CD4-positive, alpha-beta T cell treated with Interleukin-15 for 1 hour (primary cell): ENCODE measurements at regions not wholly inside any gene's neighbourhood (a gene's known extent, or its start where the extent isn't known, plus 50 kb on each side); places are given as distances from the start of the nearest gene placed in this dataset.
"Not testable (repeated sequence)": the region's sequence is repeated elsewhere in the genome, so short reads cannot be mapped to it uniquely, and the experiment has no call there.

Experiments used
- DNase-seq: peaks from one replicate; pipeline ENCODE4 v3.0.0-alpha.2; 2020

DNA sequence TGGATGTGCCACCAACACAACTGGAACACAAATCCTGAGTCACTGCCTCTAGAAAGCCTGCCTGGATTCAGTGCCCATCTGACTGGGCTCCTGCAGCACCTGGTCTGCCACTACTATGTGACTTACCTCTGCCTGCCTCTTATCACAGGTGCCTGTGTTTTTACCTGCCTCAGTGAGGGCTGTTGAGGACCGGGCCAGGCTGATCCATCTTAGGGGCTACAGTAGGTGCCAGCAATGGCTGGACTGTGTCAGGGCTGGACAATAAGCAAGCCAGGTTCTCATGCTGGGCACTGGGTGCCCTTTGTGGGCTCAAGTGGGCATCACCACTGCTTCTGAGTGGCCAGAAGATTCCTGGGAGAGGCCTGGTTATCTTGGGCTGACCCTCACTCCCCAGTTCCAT, 948.6 kb upstream of the TPTE start:
- not testable (repeated sequence) for DNase-seq

DNA sequence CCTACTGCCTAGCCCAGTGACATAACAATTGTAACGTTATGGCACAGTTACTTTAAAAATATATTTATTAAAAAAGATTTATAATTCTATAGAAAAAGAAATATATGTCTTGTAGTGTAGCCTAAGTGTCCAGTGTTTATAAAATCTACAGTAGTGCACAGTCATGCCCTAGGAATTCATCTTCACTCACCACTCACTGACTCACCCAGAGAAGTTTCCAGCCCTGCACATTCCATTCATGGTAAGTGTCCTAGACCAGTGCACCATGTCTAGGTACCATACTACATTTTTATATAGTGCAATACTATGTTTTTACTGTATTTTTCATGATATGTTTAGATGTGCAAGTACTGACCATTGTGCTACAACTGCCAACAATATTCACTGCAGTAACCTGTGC, 947.9 kb upstream of the TPTE start:
- not testable (repeated sequence) for DNase-seq

DNA sequence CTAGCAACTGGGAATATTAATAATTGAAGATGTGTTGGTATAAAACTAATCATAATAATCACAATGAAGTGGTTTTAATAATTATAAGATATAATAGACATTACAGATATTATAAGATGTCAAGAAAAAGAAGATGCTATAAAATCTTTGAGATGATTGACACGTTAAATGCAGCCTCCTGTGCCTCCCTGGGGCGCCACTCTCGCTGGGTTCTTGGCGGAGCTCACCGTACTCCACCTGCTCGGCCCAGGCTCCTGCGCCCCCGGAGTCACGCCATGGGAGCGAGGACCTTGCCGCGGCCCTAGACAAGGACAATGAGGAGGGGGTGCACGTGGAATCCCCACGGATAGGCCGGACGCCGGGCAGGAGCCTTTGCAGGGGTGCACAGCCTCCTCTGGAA, 942.1 kb upstream of the TPTE start:
- not testable (repeated sequence) for DNase-seq

DNA sequence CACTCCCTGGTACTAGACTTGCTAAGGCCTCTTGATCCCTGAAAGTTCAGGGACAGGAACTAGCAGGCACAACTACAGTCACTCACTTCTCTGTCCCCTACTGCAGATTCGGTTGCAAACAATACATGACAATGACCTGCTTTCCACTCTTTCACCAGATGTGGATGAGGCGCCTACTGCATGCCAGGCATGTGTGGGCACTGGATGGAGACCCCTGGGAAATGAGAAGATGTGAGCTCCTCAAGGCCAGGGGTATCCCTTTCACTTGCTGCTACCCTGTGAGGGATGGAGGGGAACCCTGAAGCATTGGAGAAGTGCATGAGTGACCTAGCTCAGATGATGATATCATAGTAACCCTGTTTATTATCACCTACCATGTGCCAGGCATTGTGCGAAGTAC, 933.4 kb upstream of the TPTE start:
- DNase-seq = not testable (repeated sequence)

DNA sequence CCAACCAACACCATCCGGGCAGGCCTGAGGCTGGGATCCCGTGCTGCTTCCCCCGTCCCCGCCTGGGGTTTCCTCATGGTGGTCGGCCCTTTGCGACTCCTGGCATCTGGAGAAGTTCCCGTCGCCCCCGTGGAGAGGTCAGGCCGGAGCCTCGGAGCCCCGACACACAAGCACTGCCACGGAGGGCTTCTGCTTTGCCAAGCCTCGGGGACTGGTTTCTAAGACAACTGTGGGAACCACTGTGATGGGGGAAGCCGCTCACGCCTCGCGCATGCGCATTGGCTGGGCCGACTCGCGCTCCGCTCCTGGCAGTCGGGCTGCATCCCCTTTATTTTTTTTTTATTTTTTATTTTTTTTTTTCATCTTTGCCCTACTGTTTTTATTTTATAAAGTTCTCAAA, 928.8 kb upstream of the TPTE start:
- not testable (repeated sequence) for DNase-seq

DNA sequence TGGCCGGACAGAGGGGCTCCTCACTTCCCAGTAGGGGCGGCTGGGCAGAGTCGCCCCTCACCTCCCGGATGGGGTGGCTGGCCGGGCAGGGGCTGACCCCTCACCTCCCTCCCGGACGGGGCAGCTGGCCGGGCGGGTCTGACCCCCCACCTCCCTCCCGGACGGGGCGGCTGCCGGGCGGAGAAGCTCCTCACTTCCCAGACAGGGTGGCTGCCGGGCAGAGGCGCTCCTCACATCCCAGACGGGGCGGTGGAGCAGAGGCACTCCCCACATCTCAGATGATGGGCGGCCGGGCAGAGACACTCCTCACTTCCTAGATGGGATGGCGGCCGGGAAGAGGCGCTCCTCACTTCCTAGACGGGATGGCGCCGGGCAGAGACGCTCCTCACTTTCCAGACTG, 927.7 kb upstream of the TPTE start:
- DNase-seq = not testable (repeated sequence)

DNA sequence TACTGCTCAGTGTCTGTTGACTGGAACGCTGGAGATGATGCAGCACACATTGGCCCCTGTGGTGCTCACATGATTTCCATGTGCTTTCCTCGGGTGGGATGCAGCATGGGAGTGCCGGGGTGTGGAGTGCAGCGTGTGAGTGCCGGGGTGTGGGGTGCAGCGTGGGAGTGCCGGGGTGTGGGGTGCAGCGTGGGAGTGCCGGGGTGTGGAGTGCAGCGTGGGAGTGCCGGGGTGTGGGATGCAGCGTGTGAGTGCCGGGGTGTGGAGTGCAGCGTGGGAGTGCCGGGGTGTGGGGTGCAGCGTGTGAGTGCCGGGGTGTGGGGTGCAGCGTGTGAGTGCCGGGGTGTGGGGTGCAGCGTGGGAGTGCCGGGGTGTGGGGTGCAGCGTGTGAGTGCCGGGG, 907.4 kb upstream of the TPTE start:
- DNase-seq = not testable (repeated sequence)

DNA sequence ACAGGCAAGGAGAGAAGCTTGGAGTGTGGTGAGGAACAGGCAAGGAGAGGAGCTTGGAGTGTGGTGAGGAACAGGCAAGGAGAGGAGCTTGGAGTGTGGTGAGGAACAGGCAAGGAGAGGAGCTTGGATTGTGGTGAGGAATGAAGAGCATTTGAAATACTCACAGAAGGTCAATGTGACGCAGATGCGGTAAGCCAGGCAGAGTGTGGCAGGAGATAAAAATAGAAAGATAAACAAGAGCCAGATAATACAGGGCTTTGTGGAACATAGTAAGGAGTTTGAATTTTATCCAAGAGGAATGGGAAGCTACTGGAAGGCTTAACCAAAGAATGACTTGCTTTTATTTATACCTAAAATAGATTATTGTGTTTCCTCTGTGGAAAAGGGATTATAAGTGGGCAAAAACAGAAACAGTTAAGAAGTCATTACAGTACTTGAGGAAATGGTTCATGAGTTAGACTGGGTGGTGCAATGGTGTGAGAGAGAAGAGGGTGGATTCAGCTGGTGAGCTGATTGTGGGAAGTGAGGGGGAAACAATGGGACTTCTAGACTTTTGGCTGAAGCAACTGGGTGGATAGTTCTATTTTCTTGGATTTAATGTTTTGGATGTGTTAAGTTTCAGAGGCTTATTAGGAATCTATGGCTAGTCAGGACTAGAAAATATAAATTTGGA, 900.1 kb upstream of the TPTE start:
- DNase-seq = not testable (repeated sequence)

DNA sequence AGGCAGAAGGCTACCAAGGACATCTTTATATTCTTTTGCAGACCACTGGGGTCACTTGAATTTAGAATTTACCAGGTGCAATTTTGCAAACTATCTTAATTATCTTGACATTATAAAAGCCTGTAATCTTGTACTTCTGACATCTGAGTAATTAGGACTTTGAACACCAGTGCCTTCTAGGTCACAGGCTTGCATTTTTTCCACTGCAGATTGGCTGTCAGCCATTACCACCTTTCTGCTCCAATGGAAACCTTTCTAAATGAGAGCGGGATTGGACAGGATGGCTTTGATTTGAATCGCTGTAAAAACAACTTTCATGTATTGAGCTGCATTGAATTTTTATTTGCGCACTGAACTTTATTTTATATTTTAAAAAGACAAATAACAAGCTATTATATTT, 893.3 kb upstream of the TPTE start:
- DNase-seq = not testable (repeated sequence)

DNA sequence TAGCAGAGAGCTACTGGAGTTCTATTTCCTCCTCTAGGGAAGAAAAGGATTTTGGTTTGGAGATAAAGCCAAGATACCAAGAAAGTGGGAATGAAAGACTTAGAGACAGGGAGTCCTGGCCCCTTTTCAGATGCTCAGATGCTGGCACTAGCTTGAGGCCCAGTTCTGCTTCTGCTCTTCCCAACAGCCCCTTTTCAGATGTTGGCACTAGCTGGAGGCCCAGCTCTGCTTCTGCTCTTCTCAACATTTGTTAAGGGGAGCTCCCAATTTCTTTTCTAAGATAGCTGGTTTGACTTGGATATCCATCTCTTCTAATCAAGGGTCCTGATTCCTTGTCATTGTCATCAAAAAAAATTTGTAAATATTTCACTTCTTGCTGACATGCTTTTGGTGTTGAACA, 874.0 kb upstream of the TPTE start:
- not testable (repeated sequence) for DNase-seq

DNA sequence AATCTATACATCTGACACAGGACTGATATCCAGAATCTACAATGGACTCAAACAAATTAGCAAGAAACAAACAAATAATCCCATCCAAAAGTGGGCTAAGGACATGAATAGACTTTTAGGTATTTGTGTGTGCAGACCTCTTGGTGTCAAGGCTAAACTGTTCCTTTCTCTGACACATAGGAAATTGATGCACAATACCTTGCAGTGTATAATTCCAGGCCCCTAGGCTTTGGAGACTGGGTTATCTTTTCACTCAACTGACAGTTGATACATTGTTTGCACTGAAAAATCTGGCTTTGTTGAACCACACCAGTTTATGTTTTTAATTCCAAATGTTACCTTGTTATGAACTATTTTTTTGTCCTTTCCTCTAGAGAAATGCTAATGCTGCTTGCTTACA, 873.1 kb upstream of the TPTE start:
- not testable (repeated sequence) for DNase-seq

DNA sequence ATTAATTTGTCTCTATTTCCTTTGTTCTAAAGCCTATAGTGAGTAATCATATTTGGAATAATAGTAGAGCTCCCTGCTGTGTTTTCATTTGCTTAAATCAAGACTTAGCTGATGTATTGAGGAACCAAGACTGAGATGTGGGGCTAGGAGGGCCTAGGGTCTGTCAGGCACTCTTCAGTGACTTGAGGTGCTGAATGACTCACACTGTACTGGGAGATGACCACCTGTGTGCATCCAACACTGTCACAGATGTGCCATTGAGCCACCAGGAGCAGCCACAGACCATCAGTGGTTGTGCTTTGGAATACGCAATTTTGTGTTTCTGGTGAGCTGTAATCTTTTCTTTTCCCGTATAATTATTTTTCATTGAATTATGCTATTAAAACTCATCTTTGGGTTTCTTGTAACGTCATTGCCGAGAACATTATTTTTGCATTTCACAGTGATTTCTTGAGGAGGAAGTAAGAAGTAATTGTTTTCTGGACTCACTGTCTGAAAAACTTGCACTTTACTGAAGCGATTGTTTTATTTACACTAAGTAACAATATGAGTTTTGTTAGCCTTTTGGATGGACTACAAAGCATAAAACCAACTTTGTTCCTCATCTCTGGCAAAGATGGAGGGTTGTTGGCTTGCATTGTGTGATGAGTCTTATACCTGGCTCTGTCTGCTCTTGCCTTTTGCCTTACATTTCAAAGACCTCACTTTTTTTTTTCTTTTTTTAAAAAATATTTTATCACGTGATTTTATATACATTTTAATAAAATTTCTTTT, 872.2 kb upstream of the TPTE start:
- DNase-seq = not testable (repeated sequence)

DNA sequence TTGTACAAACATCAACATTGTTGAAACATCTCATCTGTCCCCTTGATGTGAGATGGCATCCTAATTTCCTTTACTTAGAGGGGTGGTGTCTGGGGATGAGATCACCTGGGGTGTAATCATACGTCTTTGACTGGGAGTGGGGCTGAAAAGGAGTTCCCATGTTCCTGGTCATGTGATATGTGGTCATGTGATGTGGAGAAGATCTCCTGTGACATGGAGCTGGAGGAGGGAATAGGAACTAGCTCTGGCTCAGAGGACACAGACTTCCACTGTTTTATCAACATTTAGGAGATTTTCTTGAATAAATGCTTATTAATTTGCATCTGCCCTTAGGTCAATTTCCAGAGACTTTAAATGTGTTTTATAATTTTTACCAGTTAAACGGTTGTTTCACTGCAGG, 868.6 kb upstream of the TPTE start:
- DNase-seq = not testable (repeated sequence)

DNA sequence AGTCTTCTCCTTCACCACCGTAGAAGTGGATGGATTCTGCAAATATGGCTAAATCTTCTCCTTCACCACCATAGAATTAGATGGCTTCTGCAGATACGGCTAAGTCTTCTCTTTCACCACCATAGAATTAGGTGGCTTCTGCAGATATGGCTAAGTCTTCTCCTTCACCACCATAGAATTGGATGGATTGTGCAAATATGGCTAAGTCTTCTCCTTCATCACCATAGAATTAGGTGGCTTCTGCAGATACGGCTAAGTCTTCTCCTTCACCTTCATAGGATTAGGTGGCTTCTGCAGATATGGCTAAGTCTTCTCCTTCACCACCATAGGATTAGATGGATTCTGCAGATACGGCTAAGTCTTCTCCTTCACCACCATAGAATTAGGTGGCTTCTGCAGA, 866.2 kb upstream of the TPTE start:
- DNase-seq = not testable (repeated sequence)

DNA sequence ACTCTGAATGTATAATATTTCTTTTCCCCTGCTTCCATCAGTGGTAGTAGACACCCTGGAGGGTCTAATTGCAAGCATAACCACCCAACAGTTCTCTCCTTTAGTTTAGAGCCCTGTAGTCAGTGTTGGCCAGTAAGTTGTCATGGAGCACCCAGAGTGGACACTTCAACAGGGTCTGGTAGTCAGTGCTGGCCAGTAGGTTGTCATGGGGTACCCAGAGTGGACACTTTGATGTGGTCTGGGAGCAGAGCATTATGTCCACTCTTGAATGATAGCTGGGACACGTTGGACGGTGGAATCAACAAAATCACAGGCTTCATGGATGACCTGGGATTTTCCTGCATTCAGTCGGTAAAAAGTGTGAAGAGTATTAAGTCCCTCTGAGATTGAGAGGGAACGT, 864.9 kb upstream of the TPTE start:
- DNase-seq = not testable (repeated sequence)

DNA sequence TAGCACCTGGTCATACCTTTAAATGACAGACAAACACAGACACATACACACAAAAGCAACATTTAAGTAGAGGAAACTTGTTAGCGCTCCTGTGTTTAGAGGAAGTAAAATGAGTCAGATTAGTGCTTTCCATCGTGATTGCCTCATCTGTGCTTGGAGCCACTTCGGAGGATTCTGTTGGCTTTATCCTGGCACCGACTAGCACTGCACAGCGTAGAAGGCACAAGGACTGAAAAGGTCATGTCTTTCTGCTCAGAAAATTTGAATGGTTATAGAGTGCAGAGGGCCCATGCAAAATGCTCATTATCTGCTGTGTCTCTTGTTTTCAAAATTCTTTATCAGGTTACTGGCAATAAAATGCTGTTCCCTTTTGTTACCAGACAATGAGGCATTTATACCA, 863.6 kb upstream of the TPTE start:
- DNase-seq = not testable (repeated sequence)

DNA sequence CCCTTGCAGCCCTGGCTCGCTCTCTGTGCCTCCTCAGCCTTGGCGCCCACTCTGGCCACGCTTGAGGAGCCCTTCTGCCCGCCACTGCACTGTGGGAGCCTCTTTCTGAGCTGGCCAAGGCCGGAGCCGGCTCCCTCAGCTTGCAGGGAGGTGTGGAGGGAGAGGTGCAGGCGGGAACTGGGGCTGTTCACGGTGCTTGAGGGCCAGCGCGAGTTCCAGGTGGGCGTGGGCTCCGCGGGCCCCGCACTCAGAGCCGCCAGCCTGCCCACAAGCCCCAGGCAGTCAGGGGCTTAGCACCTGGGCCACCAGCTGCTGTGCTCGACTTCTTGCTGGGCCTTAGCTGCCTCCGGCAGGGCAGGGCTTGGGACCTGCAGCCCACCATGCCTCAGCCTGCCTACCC, 861.5 kb upstream of the TPTE start:
- DNase-seq = not testable (repeated sequence)

DNA sequence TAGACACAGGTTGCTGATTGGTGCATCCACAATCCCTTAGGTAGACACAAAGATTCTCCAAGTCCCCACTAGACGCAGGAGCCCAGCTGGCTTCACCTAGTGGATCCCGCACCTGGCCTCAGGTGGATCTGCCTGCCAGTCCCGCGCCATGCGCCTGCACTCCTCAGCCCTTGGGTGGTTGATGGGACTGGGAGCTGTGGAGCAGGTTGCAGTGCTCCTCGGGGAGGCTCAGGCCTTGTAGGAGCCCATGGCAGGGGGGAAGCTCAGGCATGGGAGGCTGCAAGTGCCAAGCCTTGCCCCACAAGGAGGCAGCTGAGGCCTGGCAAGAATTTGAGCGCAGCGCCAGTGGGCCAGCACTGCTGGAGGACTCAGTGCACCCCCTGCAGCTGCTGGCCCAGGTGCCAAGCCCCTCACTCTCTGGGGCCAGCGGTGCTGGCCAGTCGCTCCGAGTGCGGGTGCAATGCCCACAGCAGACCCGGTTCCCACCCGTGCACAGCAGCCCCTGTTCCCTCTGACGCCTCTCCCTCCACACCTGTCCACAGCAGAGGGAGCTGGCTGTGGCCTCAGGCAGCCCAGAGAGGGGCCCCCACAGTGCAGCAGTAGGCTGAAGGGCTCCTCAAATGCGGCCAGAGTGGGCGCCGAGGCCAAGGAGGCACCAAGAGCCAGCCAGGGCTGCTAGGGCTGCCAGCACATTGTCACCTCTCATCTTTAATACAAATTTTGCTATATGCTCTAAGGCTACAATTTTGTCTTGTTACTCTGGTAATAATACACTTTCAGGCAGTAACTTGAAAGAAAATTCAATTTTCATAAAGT, 857.3 kb upstream of the TPTE start:
- not testable (repeated sequence) for DNase-seq

DNA sequence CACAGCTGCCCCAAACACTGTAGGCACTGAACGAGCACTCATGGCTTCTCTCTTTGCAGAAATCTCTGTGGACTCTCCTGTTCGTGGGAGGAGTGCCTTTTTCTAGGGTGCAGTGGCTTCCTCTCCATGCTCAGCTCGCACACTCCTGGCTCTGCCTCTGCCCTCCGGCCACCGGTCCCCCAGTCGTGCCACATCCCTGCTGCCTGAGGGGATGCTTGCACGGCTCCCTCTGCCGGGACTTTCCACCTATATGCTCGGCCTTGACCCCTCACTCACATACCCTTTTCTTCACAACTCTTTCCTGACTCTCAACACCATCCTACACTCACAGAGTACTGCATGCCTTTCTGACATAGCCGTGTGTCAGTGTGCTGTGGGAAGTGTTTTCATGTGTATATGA, 845.6 kb upstream of the TPTE start:
- DNase-seq = not testable (repeated sequence)

DNA sequence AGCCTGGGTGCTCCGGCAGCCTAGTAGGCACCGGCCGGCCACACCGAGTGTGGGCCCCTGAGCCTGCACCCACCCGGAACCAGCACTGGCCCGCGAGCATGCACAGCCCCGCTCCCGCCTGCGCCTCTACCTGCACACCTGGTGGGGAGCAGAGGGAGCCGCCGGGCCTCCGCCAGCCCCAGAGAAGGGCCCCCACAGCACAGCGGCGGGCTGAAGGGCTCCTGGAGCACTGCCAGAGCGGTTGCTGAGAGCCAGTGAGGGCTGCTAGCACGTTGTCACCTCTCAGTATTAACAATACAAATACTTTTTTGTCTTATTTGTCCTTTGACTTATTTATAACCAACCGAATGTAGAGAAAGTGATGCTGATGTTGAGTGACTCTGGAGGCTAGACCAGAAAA, 842.4 kb upstream of the TPTE start:
- not testable (repeated sequence) for DNase-seq

DNA sequence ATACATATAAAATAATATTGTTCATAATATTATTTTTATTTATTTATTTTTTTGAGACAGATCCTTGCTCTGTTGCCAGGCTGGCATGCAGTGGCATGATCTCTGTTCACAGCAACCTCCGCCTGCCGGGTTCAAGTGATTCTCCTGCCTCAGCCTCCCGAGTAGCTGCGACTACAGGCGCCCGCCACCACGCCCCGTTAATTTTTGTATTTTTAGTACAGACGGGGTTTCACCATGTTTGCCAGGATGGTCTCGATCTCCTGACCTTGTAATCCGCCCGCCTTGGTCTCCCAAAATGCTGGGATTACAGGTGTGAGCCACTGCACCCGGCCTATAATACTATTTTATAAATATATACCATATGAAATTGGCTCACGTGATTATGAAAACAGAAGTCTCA, 832.4 kb upstream of the TPTE start:
- DNase-seq = not testable (repeated sequence)

DNA sequence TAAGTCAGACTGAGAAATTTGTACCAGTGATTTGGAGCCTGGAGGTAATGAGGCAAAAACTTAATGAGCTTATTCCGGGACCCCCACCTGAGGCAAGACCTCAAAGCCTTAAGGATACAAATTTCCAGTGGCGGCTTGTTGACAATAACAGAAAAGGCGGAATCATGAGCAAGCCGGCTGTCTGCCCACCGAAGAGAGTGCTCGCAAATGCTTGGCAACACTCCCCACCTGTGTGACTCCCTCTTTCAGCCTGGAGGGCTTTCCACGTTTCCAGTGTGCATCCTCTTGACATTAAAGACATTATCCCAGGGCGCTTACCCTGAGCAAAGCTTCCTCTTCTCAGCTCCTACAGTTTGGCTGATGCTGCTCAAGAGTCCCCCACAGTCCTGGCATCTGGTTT, 830.4 kb upstream of the TPTE start:
- DNase-seq = not testable (repeated sequence)

DNA sequence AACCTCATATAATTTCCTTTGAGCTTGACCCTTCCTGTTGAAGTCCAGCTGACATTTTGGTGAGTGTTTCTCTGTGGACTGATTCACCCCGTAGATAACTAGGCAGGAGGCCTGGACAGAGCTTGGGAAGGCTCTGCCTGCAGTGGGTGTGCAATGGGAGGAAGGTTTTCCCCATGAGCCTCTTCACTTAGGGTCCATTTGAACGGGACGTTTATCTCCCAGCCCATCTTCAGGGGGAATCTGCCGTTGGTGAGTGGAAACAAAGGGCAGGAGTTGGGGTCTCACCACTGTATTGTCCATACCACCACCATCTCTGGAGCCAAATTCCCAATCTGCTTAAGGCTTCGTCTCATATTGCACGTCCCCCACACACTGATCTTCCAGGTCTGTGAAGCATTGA, 825.6 kb upstream of the TPTE start:
- not testable (repeated sequence) for DNase-seq

DNA sequence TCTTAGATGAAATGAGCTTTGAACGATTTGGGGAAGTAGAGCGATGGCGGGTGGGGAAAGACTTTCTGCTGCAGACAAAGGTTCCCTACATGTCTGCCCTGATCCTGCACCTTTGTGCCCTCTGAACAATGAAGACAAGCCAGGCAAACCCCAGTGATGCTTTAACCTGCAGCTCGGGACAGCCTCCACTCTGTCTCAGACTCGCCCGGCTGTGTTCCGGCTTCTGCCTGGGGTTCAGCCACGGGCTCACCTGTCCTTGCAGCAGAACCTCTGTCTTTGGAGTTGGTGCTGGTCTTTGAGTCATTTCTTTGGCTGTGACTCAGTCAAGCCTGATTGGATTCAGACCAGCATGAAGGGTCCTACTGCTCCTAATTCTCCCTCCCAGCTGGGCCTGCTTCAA, 823.6 kb upstream of the TPTE start:
- DNase-seq = not testable (repeated sequence)
